ENCODE measurements at regions not wholly inside any gene's neighbourhood (a gene's known extent, or its start where the extent isn't known, plus 50 kb on each side); places are given as distances from the start of the nearest gene placed in this dataset.

DNA sequence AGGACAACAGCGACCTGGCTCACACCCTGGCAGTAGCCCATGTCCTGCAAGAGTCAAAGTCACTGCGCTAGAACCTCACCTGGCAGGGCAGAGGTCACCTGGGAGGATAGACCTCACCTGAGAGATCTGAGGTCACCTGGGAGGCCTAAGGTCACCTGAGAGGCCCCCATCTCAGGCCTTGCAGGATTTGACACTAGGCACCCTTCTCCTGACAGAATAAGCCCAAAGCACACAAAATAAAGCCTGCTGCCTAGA is 75.2 kb upstream of the SPTLC1 start:
- TF ChIP-seq CSDC2 (CRISPR knock-in tag; IDR thresholded peaks at IDR 0.05) (no peak), RARB (CRISPR knock-in tag; IDR thresholded peaks at IDR 0.05) (no peak), ZFP30 (CRISPR knock-in tag; IDR thresholded peaks at IDR 0.05) (no peak), ZNF70 (CRISPR knock-in tag; IDR thresholded peaks at IDR 0.05) (no peak), ZFP3 (CRISPR knock-in tag; IDR thresholded peaks at IDR 0.05) (no peak), CREB5 (CRISPR knock-in tag; IDR thresholded peaks at IDR 0.05; ENCODE audit: low read depth) (no peak)
- TF ChIP-seq, protein P1, sequence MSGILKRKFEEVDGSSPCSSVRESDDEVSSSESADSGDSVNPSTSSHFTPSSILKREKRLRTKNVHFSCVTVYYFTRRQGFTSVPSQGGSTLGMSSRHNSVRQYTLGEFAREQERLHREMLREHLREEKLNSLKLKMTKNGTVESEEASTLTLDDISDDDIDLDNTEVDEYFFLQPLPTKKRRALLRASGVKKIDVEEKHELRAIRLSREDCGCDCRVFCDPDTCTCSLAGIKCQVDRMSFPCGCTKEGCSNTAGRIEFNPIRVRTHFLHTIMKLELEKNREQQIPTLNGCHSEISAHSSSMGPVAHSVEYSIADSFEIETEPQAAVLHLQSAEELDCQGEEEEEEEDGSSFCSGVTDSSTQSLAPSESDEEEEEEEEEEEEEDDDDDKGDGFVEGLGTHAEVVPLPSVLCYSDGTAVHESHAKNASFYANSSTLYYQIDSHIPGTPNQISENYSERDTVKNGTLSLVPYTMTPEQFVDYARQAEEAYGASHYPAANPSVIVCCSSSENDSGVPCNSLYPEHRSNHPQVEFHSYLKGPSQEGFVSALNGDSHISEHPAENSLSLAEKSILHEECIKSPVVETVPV (CRISPR knock-in tag; IDR thresholded peaks at IDR 0.05): no peak
- no peak for ATAC-seq

DNA sequence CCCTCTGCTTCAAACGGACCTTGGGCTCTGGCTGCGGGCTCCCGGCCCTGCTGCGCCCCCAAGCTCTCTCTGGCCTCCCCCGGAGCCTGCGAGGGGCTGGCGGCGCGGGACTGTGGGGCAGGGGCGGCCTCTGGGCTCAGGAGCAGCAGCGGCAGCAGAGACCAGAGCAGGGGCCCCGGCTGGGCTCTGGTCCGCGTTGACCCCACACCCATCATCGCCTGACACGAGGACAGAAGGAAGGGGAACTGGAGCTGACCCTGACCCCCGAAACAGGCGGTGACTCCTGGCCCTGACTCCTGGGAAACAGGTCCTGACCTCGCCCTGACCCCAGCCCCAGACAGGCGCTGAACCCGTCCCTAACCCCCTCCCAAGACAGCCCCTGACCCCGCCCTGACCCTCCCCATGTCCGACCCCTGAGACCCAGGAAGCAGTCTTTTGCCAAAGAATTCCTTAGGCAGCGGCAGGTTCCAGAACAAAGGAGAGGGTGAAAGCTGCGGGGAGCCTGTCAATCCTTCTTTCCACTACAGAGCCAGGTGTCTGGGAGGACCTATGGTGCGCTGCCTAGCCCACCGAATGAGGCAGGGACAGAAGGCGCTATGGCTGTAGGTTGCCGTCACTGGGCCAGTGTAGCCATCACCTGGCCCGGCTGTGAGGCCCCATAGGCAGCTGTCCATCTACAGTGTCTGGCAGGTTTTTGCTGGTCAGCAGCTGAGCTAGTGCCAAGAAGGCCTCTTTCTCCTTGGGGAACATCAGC is 74.7 kb upstream of the SPTLC1 start:
- no peak for ATAC-seq
- TF ChIP-seq, protein P2, sequence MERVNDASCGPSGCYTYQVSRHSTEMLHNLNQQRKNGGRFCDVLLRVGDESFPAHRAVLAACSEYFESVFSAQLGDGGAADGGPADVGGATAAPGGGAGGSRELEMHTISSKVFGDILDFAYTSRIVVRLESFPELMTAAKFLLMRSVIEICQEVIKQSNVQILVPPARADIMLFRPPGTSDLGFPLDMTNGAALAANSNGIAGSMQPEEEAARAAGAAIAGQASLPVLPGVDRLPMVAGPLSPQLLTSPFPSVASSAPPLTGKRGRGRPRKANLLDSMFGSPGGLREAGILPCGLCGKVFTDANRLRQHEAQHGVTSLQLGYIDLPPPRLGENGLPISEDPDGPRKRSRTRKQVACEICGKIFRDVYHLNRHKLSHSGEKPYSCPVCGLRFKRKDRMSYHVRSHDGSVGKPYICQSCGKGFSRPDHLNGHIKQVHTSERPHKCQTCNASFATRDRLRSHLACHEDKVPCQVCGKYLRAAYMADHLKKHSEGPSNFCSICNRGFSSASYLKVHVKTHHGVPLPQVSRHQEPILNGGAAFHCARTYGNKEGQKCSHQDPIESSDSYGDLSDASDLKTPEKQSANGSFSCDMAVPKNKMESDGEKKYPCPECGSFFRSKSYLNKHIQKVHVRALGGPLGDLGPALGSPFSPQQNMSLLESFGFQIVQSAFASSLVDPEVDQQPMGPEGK (CRISPR knock-in tag; IDR thresholded peaks at IDR 0.05; ENCODE audit: borderline replicate concordance): no peak
- TF ChIP-seq SNAI2 (CRISPR knock-in tag; IDR thresholded peaks at IDR 0.05): no peak
- no peak for TF ChIP-seq BACH2 (CRISPR knock-in tag; IDR thresholded peaks at IDR 0.05; ENCODE audit: borderline replicate concordance)
- TF ChIP-seq TOX (CRISPR knock-in tag; IDR thresholded peaks at IDR 0.05; ENCODE audit: borderline replicate concordance): no peak
- TF ChIP-seq TCF4 (CRISPR knock-in tag; IDR thresholded peaks at IDR 0.05; ENCODE audit: borderline replicate concordance): no peak
- no peak for TF ChIP-seq RARB (CRISPR knock-in tag; IDR thresholded peaks at IDR 0.05)
- no peak for TF ChIP-seq ZC3H10 (CRISPR knock-in tag; IDR thresholded peaks at IDR 0.05)
- no peak for TF ChIP-seq ZNF565 (CRISPR knock-in tag; conservative IDR thresholded peaks at IDR 0.05; ENCODE audit: low read depth)
- TF ChIP-seq ZFP30 (CRISPR knock-in tag; IDR thresholded peaks at IDR 0.05): no peak
- TF ChIP-seq TSHZ2 (CRISPR knock-in tag; IDR thresholded peaks at IDR 0.05): no peak

DNA sequence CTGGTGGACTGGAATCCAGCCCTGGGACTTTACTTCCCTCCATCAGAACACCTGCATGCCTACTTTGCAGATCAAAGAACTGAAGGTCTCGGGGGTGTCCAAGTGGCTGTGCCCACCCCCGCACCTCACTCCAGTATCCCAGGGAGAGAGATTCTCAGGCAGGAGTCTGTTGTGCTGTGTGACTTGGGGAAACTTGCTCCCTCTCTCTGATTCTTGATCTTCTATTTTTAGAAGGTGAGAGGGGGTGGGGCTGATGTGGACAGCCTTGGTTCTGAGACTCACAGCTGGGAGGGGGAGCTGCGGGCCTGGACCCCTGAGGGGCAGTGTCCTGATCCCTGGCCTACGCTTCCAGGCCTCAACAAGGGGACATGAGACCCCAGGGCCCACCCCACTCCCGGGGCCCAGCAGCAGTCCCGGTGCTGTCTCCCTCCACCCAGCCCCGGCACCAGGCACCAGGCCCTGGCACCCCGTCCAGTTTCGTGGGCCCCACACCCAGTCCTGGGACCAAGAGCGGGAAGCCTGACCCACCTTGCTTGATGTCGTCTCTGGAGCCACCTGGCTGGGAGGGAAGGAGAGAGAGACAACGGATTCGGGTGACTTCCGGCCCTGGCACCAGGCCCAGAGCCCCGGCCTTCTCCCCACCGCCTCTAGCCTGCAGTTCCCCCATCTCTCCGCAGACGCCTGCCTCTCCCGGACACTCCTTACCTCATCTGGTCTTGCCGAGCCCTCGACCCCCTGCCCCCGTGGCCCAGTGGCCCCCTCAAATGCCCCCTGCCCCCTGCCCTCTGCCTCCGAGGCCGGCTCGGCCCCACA is 74.0 kb upstream of the SPTLC1 start:
- ATAC-seq: no peak

More for the DNA sequence above, 74.0 kb upstream of the SPTLC1 start:
- no peak for TF ChIP-seq TSHZ2 (CRISPR knock-in tag; IDR thresholded peaks at IDR 0.05)

Measured in SK-N-SH treated with all-trans-retinoic acid at 6 μM for 48 hours (cell line).